ENCODE measurements at regions not wholly inside any gene's neighbourhood (a gene's known extent, or its start where the extent isn't known, plus 50 kb on each side); places are given as distances from the start of the nearest gene placed in this dataset.

DNA sequence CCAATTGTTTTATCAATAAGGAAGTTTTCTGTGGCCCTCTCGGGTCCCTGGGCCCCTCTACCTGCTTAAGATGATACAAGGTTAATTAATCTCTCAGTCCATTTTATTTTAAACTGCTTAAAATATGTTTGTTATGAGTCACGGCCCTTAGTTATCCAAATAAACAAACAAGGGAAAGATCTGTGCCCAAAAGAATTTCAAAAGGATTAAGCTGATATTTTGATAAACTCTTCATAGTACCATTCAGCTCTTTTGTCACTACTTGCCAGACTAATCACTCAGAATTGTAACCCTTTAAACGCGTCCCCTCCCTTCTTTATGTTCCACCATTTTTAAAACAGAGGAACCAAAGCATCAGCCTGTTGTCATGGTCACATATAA lies 144.7 kb upstream of the STK17B start:
- no peak for TF ChIP-seq SUZ12 (IDR thresholded peaks at IDR 0.05)
- TF ChIP-seq ELF4 (IDR thresholded peaks at IDR 0.05), result no peak
- no peak for TF ChIP-seq SP1 (IDR thresholded peaks at IDR 0.05)
- no peak for TF ChIP-seq HDGF (IDR thresholded peaks at IDR 0.05; ENCODE audit: borderline replicate concordance)
- TF ChIP-seq FOXA1 (IDR thresholded peaks at IDR 0.05), result no peak
- TF ChIP-seq BHLHE40 (IDR thresholded peaks at IDR 0.05; ENCODE audit: borderline replicate concordance), result no peak
- no peak for TF ChIP-seq NFRKB (IDR thresholded peaks at IDR 0.05)
- TF ChIP-seq ARNT (IDR thresholded peaks at IDR 0.05), result no peak
- TF ChIP-seq FOXK2 (IDR thresholded peaks at IDR 0.05), result no peak
- TF ChIP-seq FOXM1 (IDR thresholded peaks at IDR 0.05; ENCODE audit: borderline replicate concordance), result no peak

Measured in HEK293T (cell line).